ENCODE measurements at regions not wholly inside any gene's neighbourhood (a gene's known extent, or its start where the extent isn't known, plus 50 kb on each side); places are given as distances from the start of the nearest gene placed in this dataset.

GRCh38 chr4:162943263-162943662, 223.4 kb downstream of the NAF1 start:
- no peak overlapping the region for H3K27ac ChIP-seq (ENCODE audit: insufficient read depth, low read length, poor library complexity, severe bottlenecking)
- DNase-seq, result no peak
- Mint-ChIP-seq H3K9me3 (peaks cover 0 to 3% (median 0%) of the 10 kb centered on the region in 7 donors), H3K4me1 (no peaks in the 10 kb centered on the region), H3K36me3 (no peaks in the 10 kb centered on the region), H3K27ac (no peak overlapping the region), H3K27me3 (no peaks in the 10 kb centered on the region), H3K4me3 (no peak overlapping the region)
- no peaks in the 10 kb centered on the region for H3K27me3 ChIP-seq (ENCODE audit: control insufficient read depth, insufficient read depth, low read length)
- H3K4me3 ChIP-seq (ENCODE audit: low read depth, low read length), result no peak overlapping the region
- no peaks in the 10 kb centered on the region for H3K9me3 ChIP-seq (ENCODE audit: control insufficient read depth in 2 of 2, low read length in 2 of 2)
- no peaks in the 10 kb centered on the region for H3K4me1 ChIP-seq (ENCODE audit: control insufficient read depth, insufficient read depth, low read length, poor library complexity, severe bottlenecking)
- no peak for ATAC-seq (ENCODE audit: low read depth in 2 of 2)
- no peaks in the 10 kb centered on the region for H3K36me3 ChIP-seq (ENCODE audit: control insufficient read depth, insufficient read depth, low read length)

- Mint-ChIP-seq H3K9me3 (no peaks in the 10 kb centered on the region), H3K36me3 (no peaks in the 10 kb centered on the region), H3K4me1 (no peaks in the 10 kb centered on the region), H3K27me3 (no peaks in the 10 kb centered on the region), H3K4me3 (no peak overlapping the region), H3K27ac (no peak overlapping the region)
- Histone ChIP-seq H3K27me3 (ENCODE audit: control insufficient read depth, insufficient read depth, low read length) (no peaks in the 10 kb centered on the region), H3K9me3 (ENCODE audit: control insufficient read depth in 2 of 2, low read length in 2 of 2) (no peaks in the 10 kb centered on the region), H3K36me3 (ENCODE audit: control insufficient read depth, insufficient read depth, low read length) (no peaks in the 10 kb centered on the region), H3K27ac (ENCODE audit: insufficient read depth, low read length, poor library complexity, severe bottlenecking) (no peak overlapping the region), H3K4me1 (ENCODE audit: control insufficient read depth, insufficient read depth, low read length, poor library complexity, severe bottlenecking) (no peaks in the 10 kb centered on the region), H3K4me3 (ENCODE audit: low read depth, low read length) (no peak overlapping the region)
- ATAC-seq (ENCODE audit: low read depth in 2 of 2) (no peak), DNase-seq (no peak)
These were observed 227.8 kb downstream of the NAF1 start for GRCh38 chr4:162938738-162939485.

- Mint-ChIP-seq H3K36me3 (no peaks in the 10 kb centered on the region), H3K27ac (no peak overlapping the region), H3K9me3 (no peaks in the 10 kb centered on the region), H3K27me3 (no peaks in the 10 kb centered on the region), H3K4me3 (no peak overlapping the region), H3K4me1 (no peaks in the 10 kb centered on the region)
- no peak overlapping the region for H3K27ac ChIP-seq (ENCODE audit: insufficient read depth, low read length, poor library complexity, severe bottlenecking)
- no peak for ATAC-seq (ENCODE audit: low read depth in 2 of 2)
- H3K27me3 ChIP-seq (ENCODE audit: control insufficient read depth, insufficient read depth, low read length), result no peaks in the 10 kb centered on the region
- H3K4me3 ChIP-seq (ENCODE audit: low read depth, low read length), result no peak overlapping the region
- no peaks in the 10 kb centered on the region for H3K4me1 ChIP-seq (ENCODE audit: control insufficient read depth, insufficient read depth, low read length, poor library complexity, severe bottlenecking)
- no peak for DNase-seq
- H3K36me3 ChIP-seq (ENCODE audit: control insufficient read depth, insufficient read depth, low read length), result no peaks in the 10 kb centered on the region
- no peaks in the 10 kb centered on the region for H3K9me3 ChIP-seq (ENCODE audit: control insufficient read depth in 2 of 2, low read length in 2 of 2)
These were observed 231.5 kb downstream of the NAF1 start for GRCh38 chr4:162935214-162935613.

- no peak for DNase-seq
- H3K36me3 ChIP-seq (ENCODE audit: control insufficient read depth, insufficient read depth, low read length), result no peaks in the 10 kb centered on the region
- H3K27me3 Mint-ChIP-seq, result no peaks in the 10 kb centered on the region
These were observed 235.4 kb downstream of the NAF1 start for GRCh38 chr4:162931286-162931685.

GRCh38 chr4:162921178-162921785, 245.4 kb downstream of the NAF1 start:
- H3K36me3 ChIP-seq (ENCODE audit: control insufficient read depth, insufficient read depth, low read length), result no peaks in the 10 kb centered on the region
- Mint-ChIP-seq H3K27ac (no peak overlapping the region), H3K4me3 (no peak overlapping the region), H3K27me3 (no peaks in the 10 kb centered on the region), H3K36me3 (no peaks in the 10 kb centered on the region), H3K4me1 (no peaks in the 10 kb centered on the region), H3K9me3 (peaks cover 0 to 6% (median 4%) of the 10 kb centered on the region in 7 donors)
- no peak overlapping the region for H3K27ac ChIP-seq (ENCODE audit: insufficient read depth, low read length, poor library complexity, severe bottlenecking)
- no peaks in the 10 kb centered on the region for H3K9me3 ChIP-seq (ENCODE audit: control insufficient read depth in 2 of 2, low read length in 2 of 2)
- no peak for ATAC-seq (ENCODE audit: low read depth in 2 of 2)
- H3K27me3 ChIP-seq (ENCODE audit: control insufficient read depth, insufficient read depth, low read length), result no peaks in the 10 kb centered on the region
- no peaks in the 10 kb centered on the region for H3K4me1 ChIP-seq (ENCODE audit: control insufficient read depth, insufficient read depth, low read length, poor library complexity, severe bottlenecking)
- DNase-seq, result no peak
- no peak overlapping the region for H3K4me3 ChIP-seq (ENCODE audit: low read depth, low read length)

More at GRCh38 chr4:162931286-162931685, 235.4 kb downstream of the NAF1 start:
- Histone ChIP-seq H3K4me3 (ENCODE audit: low read depth, low read length) (no peak overlapping the region), H3K27ac (ENCODE audit: insufficient read depth, low read length, poor library complexity, severe bottlenecking) (no peak overlapping the region), H3K4me1 (ENCODE audit: control insufficient read depth, insufficient read depth, low read length, poor library complexity, severe bottlenecking) (no peaks in the 10 kb centered on the region), H3K27me3 (ENCODE audit: control insufficient read depth, insufficient read depth, low read length) (no peaks in the 10 kb centered on the region), H3K9me3 (ENCODE audit: control insufficient read depth in 2 of 2, low read length in 2 of 2) (no peaks in the 10 kb centered on the region)
- Mint-ChIP-seq H3K9me3 (peaks cover 0 to 2% (median 0%) of the 10 kb centered on the region in 7 donors), H3K27ac (no peak overlapping the region), H3K36me3 (no peaks in the 10 kb centered on the region), H3K4me1 (no peaks in the 10 kb centered on the region), H3K4me3 (no peak overlapping the region)
- ATAC-seq (ENCODE audit: low read depth in 2 of 2), result no peak

- no peak overlapping the region for H3K27ac ChIP-seq (ENCODE audit: insufficient read depth, low read length, poor library complexity, severe bottlenecking)
- H3K27me3 ChIP-seq (ENCODE audit: control insufficient read depth, insufficient read depth, low read length), result no peaks in the 10 kb centered on the region
- ATAC-seq (ENCODE audit: low read depth in 2 of 2), result no peak
- H3K9me3 ChIP-seq (ENCODE audit: control insufficient read depth in 2 of 2, low read length in 2 of 2), result no peaks in the 10 kb centered on the region
- DNase-seq, result no peak
- Mint-ChIP-seq H3K27me3 (no peaks in the 10 kb centered on the region), H3K4me3 (no peak overlapping the region), H3K36me3 (no peaks in the 10 kb centered on the region), H3K9me3 (peaks cover 0 to 12% (median 5%) of the 10 kb centered on the region in 7 donors), H3K27ac (no peak overlapping the region), H3K4me1 (no peaks in the 10 kb centered on the region)
- no peaks in the 10 kb centered on the region for H3K36me3 ChIP-seq (ENCODE audit: control insufficient read depth, insufficient read depth, low read length)
- H3K4me3 ChIP-seq (ENCODE audit: low read depth, low read length), result no peak overlapping the region
- H3K4me1 ChIP-seq (ENCODE audit: control insufficient read depth, insufficient read depth, low read length, poor library complexity, severe bottlenecking), result no peaks in the 10 kb centered on the region
These were observed 246.0 kb downstream of the NAF1 start for GRCh38 chr4:162920649-162921048.

GRCh38 chr4:162912482-162912881, 254.2 kb downstream of the NAF1 start:
- H3K4me1 ChIP-seq (ENCODE audit: control insufficient read depth, insufficient read depth, low read length, poor library complexity, severe bottlenecking), result no peaks in the 10 kb centered on the region
- no peak overlapping the region for H3K4me3 Mint-ChIP-seq
- H3K9me3 Mint-ChIP-seq, result peaks cover 0 to 14% (median 2%) of the 10 kb centered on the region in 7 donors
- H3K27me3 Mint-ChIP-seq, result no peaks in the 10 kb centered on the region
- H3K36me3 ChIP-seq (ENCODE audit: control insufficient read depth, insufficient read depth, low read length), result no peaks in the 10 kb centered on the region
- H3K9me3 ChIP-seq (ENCODE audit: control insufficient read depth in 2 of 2, low read length in 2 of 2), result no peaks in the 10 kb centered on the region
- no peak overlapping the region for H3K27ac Mint-ChIP-seq
- no peaks in the 10 kb centered on the region for H3K27me3 ChIP-seq (ENCODE audit: control insufficient read depth, insufficient read depth, low read length)
- H3K27ac ChIP-seq (ENCODE audit: insufficient read depth, low read length, poor library complexity, severe bottlenecking), result no peak overlapping the region
- H3K4me3 ChIP-seq (ENCODE audit: low read depth, low read length), result no peak overlapping the region
- no peaks in the 10 kb centered on the region for H3K36me3 Mint-ChIP-seq
- no peak for DNase-seq
- ATAC-seq (ENCODE audit: low read depth in 2 of 2), result no peak
- H3K4me1 Mint-ChIP-seq, result no peaks in the 10 kb centered on the region

- Mint-ChIP-seq H3K9me3 (peaks cover 0 to 12% (median 2%) of the 10 kb centered on the region in 7 donors), H3K27ac (no peak overlapping the region), H3K36me3 (no peaks in the 10 kb centered on the region), H3K4me1 (no peaks in the 10 kb centered on the region), H3K27me3 (no peaks in the 10 kb centered on the region), H3K4me3 (no peak overlapping the region)
- Histone ChIP-seq H3K27me3 (ENCODE audit: control insufficient read depth, insufficient read depth, low read length) (no peaks in the 10 kb centered on the region), H3K27ac (ENCODE audit: insufficient read depth, low read length, poor library complexity, severe bottlenecking) (no peak overlapping the region), H3K4me3 (ENCODE audit: low read depth, low read length) (no peak overlapping the region), H3K9me3 (ENCODE audit: control insufficient read depth in 2 of 2, low read length in 2 of 2) (peaks cover 0 to 2% of the 10 kb centered on the region in 2 experiments), H3K36me3 (ENCODE audit: control insufficient read depth, insufficient read depth, low read length) (no peaks in the 10 kb centered on the region), H3K4me1 (ENCODE audit: control insufficient read depth, insufficient read depth, low read length, poor library complexity, severe bottlenecking) (no peaks in the 10 kb centered on the region)
- ATAC-seq (ENCODE audit: low read depth in 2 of 2) (no peak), DNase-seq (no peak)
These were observed 255.3 kb downstream of the NAF1 start for GRCh38 chr4:162911349-162911748.
